ENCODE measurements at regions not wholly inside any gene's neighbourhood (a gene's known extent, or its start where the extent isn't known, plus 50 kb on each side); places are given as distances from the start of the nearest gene placed in this dataset.

DNA sequence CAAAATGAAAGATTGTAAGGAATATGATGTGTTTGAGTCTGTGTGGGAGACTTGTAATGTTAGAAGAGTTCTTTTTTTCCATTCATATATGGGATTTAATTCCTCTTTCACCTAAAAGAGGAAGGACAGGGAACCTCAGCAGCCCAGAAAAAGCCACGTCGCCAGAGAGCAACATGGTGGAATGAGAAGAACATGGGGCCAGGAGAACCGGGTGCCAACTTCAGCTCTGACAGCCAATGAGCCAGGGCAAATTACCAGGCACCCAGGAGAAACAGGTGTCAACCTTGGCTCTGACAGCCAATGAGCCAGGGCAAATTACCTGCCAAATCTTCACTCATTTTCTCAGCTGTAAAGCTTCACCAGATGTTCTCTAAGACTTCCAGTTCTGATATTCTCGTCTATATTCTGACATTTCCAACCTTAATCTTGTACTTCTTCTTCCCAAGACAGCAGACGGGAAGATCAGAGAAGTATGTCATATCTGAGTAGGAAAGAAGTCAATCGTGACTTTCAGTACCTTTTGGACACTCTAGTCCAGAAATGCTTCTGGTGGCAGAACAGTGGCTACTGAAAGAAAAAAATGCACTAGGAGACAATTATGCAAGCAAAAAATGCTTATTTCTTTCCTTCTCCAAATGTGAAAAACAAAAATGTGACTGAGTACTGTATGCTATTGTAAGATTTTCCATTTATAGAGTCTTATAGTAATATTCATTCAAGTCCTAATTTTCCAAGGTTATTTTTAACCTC, 79.2 kb upstream of the COL5A2 start:
- peaks cover 52% of the 10 kb centered on the region for H3K4me1 Mint-ChIP-seq (ENCODE audit: low read depth)
- DNase-seq (ENCODE audit: low spot score), result no peak
- no peaks in the 10 kb centered on the region for H3K36me3 Mint-ChIP-seq (ENCODE audit: low read depth)
- no peaks in the 10 kb centered on the region for H3K27me3 Mint-ChIP-seq (ENCODE audit: low read depth)
- TF ChIP-seq, protein P1, sequence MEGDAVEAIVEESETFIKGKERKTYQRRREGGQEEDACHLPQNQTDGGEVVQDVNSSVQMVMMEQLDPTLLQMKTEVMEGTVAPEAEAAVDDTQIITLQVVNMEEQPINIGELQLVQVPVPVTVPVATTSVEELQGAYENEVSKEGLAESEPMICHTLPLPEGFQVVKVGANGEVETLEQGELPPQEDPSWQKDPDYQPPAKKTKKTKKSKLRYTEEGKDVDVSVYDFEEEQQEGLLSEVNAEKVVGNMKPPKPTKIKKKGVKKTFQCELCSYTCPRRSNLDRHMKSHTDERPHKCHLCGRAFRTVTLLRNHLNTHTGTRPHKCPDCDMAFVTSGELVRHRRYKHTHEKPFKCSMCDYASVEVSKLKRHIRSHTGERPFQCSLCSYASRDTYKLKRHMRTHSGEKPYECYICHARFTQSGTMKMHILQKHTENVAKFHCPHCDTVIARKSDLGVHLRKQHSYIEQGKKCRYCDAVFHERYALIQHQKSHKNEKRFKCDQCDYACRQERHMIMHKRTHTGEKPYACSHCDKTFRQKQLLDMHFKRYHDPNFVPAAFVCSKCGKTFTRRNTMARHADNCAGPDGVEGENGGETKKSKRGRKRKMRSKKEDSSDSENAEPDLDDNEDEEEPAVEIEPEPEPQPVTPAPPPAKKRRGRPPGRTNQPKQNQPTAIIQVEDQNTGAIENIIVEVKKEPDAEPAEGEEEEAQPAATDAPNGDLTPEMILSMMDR (IDR thresholded peaks at IDR 0.05), result no peak
- no peak overlapping the region for H3K27ac Mint-ChIP-seq (ENCODE audit: unreplicated experiment)
- H3K9me3 Mint-ChIP-seq (ENCODE audit: low read depth), result peaks cover 3% of the 10 kb centered on the region
- no peak overlapping the region for H3K4me3 Mint-ChIP-seq (ENCODE audit: unreplicated experiment)

DNA sequence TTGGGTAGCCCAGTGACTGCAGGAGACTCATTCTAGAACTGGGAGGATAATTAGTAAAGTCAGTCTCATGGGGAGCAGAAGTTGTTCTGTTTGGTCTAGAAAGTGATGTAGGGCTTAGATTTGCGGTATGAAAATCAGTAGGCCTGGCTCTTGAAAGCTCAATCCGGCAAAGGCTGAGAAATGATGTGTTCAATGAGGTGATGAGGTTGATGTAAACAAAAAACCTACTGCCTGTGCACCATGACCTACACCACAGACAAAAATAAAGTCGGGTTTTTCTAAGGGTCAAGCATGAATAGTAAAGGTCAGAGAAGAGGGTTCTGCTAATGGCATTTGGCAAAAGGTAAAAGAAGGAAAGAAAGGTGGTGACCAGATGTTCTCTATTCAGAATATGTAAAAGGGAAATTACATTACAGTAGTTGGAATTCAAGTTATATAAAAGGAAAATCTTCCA, 80.8 kb upstream of the COL5A2 start:
- H3K27ac Mint-ChIP-seq (ENCODE audit: unreplicated experiment), result peak overlapping the region; percentile 43
- no peak overlapping the region for H3K4me3 Mint-ChIP-seq (ENCODE audit: unreplicated experiment)
- peaks cover 10% of the 10 kb centered on the region for H3K9me3 Mint-ChIP-seq (ENCODE audit: low read depth)
- peaks cover 42% of the 10 kb centered on the region for H3K4me1 Mint-ChIP-seq (ENCODE audit: low read depth)
- H3K27me3 Mint-ChIP-seq (ENCODE audit: low read depth), result no peaks in the 10 kb centered on the region
- H3K36me3 Mint-ChIP-seq (ENCODE audit: low read depth), result no peaks in the 10 kb centered on the region
- DNase-seq (ENCODE audit: low spot score), result no peak
- TF ChIP-seq, protein P1 (IDR thresholded peaks at IDR 0.05), result no peak

DNA sequence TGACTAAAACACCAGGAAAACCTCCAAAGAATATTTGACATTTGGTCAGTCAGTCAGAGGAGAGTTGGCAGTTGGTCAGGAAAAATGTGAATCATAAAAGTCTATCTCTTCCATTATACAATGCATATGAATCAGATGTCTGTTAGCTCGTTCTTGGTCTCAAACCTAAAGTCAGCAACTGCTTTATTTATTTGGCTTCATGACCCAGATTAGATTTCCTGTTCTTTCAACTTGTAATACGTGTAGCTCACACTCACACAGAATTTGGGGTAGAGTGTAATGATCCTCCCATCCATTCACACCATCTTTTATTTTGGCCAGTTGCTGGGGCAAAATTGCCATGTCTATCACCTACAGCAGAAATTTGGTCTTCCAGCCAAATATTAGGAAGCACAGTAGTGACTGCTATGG, 81.9 kb upstream of the COL5A2 start:
- no peaks in the 10 kb centered on the region for H3K27me3 Mint-ChIP-seq (ENCODE audit: low read depth)
- peaks cover 13% of the 10 kb centered on the region for H3K9me3 Mint-ChIP-seq (ENCODE audit: low read depth)
- H3K4me3 Mint-ChIP-seq (ENCODE audit: unreplicated experiment), result no peak overlapping the region
- no peak for DNase-seq (ENCODE audit: low spot score)
- peaks cover 44% of the 10 kb centered on the region for H3K4me1 Mint-ChIP-seq (ENCODE audit: low read depth)
- H3K27ac Mint-ChIP-seq (ENCODE audit: unreplicated experiment), result peak overlapping the region; percentile 82
- H3K36me3 Mint-ChIP-seq (ENCODE audit: low read depth), result no peaks in the 10 kb centered on the region
- TF ChIP-seq, protein P1 (IDR thresholded peaks at IDR 0.05), result no peak

DNA sequence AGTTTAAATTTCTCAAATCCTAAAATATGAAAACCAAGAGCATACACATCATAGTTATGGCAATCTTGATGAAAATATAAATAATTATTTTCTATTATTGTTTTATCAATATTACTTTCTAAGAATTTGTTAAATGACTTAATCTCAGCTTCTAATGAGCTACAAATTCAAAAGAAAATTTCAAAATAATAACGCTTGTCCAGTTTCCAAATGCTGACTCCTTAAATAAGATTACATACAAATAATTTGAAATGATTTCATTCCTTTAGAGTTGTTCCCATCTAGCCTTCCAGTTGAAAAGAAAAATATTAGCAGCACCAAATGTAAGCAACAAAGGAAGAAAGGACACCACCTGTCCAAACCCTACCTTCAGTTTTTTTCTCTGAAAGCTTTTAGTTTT, 82.4 kb upstream of the COL5A2 start:
- peaks cover 45% of the 10 kb centered on the region for H3K4me1 Mint-ChIP-seq (ENCODE audit: low read depth)
- peak overlapping the region; percentile 82 for H3K27ac Mint-ChIP-seq (ENCODE audit: unreplicated experiment)
- H3K36me3 Mint-ChIP-seq (ENCODE audit: low read depth), result no peaks in the 10 kb centered on the region
- peaks cover 13% of the 10 kb centered on the region for H3K9me3 Mint-ChIP-seq (ENCODE audit: low read depth)
- H3K4me3 Mint-ChIP-seq (ENCODE audit: unreplicated experiment), result no peak overlapping the region
- TF ChIP-seq, protein P1 (IDR thresholded peaks at IDR 0.05), result no peak
- H3K27me3 Mint-ChIP-seq (ENCODE audit: low read depth), result no peaks in the 10 kb centered on the region
- DNase-seq (ENCODE audit: low spot score), result no peak

DNA sequence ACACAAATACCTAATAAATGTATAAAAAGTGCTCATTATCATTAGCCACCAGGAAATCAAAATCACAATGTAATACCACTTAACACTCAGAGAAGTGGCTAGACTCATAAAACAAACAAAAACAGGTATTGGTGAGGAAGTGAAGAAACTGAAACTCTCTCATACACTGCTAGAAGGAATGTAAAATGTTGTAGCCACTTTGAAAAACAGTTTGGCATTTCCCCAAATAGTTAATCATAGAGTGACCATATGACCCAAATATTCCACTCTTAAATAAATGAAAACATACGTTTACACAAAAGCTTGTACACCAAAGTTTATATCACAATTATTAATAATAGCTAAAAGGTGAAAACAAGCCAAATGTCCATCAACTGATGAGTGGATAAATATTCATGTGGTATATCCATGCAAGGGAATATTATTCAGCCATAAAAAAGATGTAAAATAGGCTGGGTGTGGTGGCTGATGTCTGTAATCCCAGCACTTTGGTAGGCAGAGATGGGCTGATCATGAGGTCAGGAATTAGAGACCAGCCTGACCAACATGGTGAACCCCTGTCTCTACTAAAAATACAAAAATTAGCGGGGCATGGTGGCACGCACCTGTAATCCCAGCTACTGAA, 86.2 kb upstream of the COL5A2 start:
- Mint-ChIP-seq H3K27ac (ENCODE audit: unreplicated experiment) (no peak overlapping the region), H3K36me3 (ENCODE audit: low read depth) (peaks cover 5% of the 10 kb centered on the region), H3K27me3 (ENCODE audit: low read depth) (no peaks in the 10 kb centered on the region), H3K4me1 (ENCODE audit: low read depth) (peaks cover 53% of the 10 kb centered on the region), H3K4me3 (ENCODE audit: unreplicated experiment) (no peak overlapping the region), H3K9me3 (ENCODE audit: low read depth) (peaks cover 18% of the 10 kb centered on the region)
- TF ChIP-seq, protein P1 (IDR thresholded peaks at IDR 0.05), result no peak
- DNase-seq (ENCODE audit: low spot score), result no peak

Measured in chondrocyte (in vitro differentiated cells).